GM13976 (cell line): ENCODE measurements at regions not wholly inside any gene's neighbourhood (a gene's known extent, or its start where the extent isn't known, plus 50 kb on each side); places are given as distances from the start of the nearest gene placed in this dataset.

Experiments
- DNase-seq: peaks from one replicate; pipeline ENCODE4 v3.0.0; 2012; ENCODE audit warnings: low spot score
- in situ Hi-C: fragments of 300-500 bp; cut with MboI; formaldehyde crosslinking; loops from one replicate; pipeline ENCODE4 v1.12.0; 2022; ENCODE audit warnings: low sequenced_read_pairs, mixed read lengths, inconsistent platforms; ENCODE audit not compliant: unreplicated experiment
- TF ChIP-seq, protein P1 (sequence below): IDR thresholded peaks from 2 replicates; pipeline ENCODE4 v1.5.1; 2012; ENCODE audit warnings: borderline replicate concordance, mild to moderate bottlenecking; ENCODE audit not compliant: insufficient read depth; ENCODE audit errors: extremely low read depth, missing control alignments, control extremely low read depth

DNA sequence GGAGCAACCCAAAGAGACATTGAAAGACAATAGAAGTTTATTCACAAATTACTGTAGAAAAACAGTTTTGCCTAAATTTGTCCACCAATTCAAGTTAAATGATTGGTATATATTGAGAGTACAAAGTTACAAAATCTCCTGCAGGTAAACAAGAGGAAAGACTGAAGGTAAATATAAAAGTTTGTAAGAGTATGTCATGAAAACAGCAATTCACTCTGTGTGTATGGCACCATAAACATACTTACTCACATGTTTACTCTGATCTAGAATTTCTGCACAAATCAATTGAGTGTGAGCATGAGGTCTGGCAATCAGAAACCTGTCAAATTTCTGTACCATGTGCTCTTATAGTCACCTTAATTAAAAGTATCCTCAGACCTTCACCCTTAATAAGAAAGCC lies 800.9 kb upstream of the MBL2 start:
- in situ Hi-C loops, result no loop called here
- TF ChIP-seq, protein P1, sequence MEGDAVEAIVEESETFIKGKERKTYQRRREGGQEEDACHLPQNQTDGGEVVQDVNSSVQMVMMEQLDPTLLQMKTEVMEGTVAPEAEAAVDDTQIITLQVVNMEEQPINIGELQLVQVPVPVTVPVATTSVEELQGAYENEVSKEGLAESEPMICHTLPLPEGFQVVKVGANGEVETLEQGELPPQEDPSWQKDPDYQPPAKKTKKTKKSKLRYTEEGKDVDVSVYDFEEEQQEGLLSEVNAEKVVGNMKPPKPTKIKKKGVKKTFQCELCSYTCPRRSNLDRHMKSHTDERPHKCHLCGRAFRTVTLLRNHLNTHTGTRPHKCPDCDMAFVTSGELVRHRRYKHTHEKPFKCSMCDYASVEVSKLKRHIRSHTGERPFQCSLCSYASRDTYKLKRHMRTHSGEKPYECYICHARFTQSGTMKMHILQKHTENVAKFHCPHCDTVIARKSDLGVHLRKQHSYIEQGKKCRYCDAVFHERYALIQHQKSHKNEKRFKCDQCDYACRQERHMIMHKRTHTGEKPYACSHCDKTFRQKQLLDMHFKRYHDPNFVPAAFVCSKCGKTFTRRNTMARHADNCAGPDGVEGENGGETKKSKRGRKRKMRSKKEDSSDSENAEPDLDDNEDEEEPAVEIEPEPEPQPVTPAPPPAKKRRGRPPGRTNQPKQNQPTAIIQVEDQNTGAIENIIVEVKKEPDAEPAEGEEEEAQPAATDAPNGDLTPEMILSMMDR, result no peak
- DNase-seq, result no peak

DNA sequence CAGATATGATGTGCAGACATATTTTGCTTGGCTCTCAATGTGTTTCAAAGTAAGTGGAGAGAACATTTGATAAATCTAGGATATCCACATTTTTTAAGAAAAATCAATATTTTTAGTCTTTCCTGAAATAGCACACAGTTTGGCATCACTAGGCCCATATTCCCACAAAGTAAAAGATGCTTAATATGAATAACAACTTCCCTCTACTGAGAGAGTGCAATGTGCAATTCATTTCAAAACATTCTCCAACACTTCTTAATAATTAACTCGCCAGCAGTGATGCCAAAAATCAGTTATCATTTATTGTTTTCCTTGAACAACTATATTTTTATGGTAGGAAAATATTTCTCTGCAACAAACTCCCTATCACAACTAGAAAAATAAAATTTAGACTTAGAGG lies 800.2 kb upstream of the MBL2 start:
- in situ Hi-C loops, result no loop called here
- no peak for DNase-seq
- TF ChIP-seq, protein P1, result no peak

DNA sequence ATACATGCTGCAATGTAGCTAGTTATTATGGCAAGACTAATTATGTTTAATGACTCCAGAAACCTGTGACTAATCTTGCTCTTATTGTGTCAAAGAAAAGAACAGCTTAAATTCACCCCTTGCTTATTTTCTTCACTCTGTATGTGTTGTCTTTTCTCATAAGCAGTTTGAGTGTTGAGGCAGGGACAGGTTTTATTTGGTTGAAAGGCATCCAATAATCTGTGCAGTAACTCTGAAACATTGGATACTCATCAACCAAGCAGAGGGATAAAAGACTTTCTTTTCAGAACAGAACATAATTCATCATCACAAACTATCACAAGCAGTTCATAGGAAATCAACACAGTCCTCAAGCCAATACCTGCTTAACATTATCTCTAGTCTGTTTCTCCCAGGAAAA lies 797.6 kb upstream of the MBL2 start:
- TF ChIP-seq, protein P1, result no peak
- no peak for DNase-seq
- in situ Hi-C loops, result no loop called here

DNA sequence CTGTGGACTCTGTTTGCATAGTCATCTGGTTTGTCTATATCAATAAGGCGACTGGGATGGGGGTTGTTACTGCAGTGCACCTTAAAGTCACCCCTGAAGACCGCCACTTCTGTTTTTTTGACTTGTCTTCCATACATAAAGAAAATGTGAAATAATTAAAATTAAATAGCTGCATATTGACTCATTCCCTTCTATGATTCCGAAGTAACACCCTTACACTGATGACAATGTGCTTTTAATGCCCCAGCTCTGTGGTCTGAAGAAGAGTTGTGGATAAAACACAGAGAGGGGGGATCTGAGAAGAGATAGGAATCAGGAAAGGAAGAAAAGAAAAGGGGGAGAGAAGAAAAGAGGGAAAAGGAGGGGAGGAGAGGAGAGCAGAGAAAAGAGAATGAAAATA lies 796.9 kb upstream of the MBL2 start:
- in situ Hi-C loops, result no loop called here
- TF ChIP-seq, protein P1, result no peak

DNA sequence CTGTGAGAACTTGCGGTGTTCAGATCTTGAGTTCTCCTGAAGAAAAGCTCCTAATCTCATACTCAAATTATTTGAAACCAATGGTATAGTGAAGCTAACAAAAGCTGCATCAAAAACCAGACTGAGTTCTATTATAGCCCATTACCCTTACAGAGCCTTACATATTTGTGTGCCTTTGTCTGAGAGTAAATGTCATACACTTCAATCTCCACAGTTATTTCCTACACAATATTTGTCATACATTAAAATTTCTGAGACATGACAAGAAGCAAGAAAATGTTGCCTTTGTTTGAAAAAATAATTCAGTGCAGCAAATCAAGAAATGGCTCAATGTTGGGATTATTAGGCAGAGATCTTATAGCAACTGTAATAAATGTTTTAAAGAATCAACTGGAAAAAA lies 776.1 kb upstream of the MBL2 start:
- in situ Hi-C loops, result no loop called here
- TF ChIP-seq, protein P1, result no peak
- DNase-seq, result no peak

More for the DNA sequence above, 796.9 kb upstream of the MBL2 start:
- DNase-seq, result no peak

DNA sequence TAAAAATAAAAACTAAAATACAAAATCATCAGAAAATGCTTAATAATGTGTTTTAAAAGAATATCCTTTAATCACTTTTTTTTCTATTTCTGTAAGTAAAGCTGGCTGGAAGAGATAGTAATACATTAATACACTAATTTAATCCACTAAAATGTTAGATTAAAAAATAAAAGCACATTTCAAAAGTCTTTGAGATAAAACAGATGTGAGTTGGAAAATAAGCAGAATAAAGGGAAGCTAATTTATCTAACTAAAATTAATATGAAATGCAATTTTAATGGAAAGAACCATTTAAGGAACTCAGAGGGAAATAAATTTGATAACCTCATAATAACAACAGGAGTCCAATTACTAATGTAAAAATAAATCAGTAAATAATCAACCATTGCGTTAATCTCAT lies 774.8 kb upstream of the MBL2 start:
- TF ChIP-seq, protein P1, result no peak
- in situ Hi-C loops, result no loop called here
- DNase-seq, result no peak

DNA sequence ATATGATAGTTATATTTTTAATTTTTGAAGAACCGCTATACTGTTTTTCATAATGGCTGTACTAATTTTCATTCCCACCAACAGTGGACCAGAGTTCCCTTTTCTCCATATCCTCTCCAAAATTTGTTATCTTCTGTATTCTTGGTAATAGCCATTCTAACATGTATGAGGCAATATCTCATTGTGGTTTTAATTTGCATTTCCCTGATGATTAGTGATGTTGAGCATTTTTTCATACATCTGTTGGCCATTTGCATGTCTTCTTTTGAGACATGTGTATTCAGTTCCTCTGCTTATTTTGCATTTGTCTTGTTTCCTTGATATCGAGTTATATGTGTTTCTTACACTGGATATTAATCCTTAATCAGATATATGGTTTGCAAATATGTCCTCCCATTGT lies 770.8 kb upstream of the MBL2 start:
- in situ Hi-C loops, result no loop called here
- TF ChIP-seq, protein P1, result no peak
- DNase-seq, result no peak
